PC-3 (cell line): ENCODE measurements at regions not wholly inside any gene's neighbourhood (a gene's known extent, or its start where the extent isn't known, plus 50 kb on each side); places are given as distances from the start of the nearest gene placed in this dataset.

ENCODE experiments used
- EZH2phosphoT487 ChIP-seq: fragments of 300-600 bp; sonication (generic); IDR thresholded peaks from 2 replicates; pipeline ENCODE4 v1.6.1; 2018; ENCODE audit warnings: mild to moderate bottlenecking, antibody characterized with exemption, low read length, borderline replicate concordance
- TF ChIP-seq, protein P1 (sequence below): fragments of 300-600 bp; sonication (generic); conservative IDR thresholded peaks from 2 replicates; pipeline ENCODE4 v1.5.1; 2017; ENCODE audit warnings: antibody characterized with exemption, low read depth, mild to moderate bottlenecking, low read length

DNA sequence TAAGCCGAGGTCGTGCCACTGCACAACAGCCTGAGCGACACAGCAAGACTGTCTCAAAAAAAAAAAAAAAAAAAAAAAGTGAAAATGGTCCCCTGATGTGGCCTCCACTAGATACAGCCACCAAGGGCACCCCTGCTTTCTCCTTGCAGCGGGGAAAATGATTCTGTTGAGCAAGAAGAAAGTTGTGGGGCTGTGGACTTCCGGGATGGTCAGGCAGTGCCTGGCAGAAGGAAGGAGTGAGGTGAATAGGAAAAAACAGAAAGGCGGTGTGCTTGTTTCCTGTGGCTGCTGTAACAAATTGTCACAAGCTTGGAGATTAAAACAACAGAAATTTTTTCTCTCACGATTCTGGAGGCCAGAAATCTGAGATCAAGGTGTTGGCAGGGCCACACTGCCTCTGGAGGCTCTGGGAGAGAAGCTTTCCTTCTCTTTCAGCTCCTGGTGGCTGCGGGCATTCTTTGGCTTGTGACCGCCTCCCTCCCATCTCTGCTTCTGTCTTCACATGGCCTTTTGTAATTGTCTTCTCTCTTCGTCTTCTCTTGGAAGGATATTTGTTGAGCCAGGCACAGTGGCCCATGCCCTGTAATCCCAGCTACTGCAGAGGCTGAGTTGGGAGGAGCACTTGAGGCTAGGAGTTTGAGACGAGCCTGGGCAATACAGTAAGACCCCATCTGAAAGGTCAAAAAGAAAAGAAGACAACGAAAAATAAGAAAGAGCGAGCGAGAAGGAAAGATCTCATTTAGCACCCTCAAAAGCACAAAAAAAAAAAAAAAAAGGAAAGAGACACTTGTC is 116.6 kb upstream of the MED13L start:
- TF ChIP-seq, protein P1, sequence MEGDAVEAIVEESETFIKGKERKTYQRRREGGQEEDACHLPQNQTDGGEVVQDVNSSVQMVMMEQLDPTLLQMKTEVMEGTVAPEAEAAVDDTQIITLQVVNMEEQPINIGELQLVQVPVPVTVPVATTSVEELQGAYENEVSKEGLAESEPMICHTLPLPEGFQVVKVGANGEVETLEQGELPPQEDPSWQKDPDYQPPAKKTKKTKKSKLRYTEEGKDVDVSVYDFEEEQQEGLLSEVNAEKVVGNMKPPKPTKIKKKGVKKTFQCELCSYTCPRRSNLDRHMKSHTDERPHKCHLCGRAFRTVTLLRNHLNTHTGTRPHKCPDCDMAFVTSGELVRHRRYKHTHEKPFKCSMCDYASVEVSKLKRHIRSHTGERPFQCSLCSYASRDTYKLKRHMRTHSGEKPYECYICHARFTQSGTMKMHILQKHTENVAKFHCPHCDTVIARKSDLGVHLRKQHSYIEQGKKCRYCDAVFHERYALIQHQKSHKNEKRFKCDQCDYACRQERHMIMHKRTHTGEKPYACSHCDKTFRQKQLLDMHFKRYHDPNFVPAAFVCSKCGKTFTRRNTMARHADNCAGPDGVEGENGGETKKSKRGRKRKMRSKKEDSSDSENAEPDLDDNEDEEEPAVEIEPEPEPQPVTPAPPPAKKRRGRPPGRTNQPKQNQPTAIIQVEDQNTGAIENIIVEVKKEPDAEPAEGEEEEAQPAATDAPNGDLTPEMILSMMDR = no peak
- no peak for TF ChIP-seq EZH2phosphoT487
